ENCODE measurements at regions not wholly inside any gene's neighbourhood (a gene's known extent, or its start where the extent isn't known, plus 50 kb on each side); places are given as distances from the start of the nearest gene placed in this dataset.

GRCh38 chr15:97525809-97526208, 434.7 kb upstream of the ARRDC4 start:
- TF ChIP-seq CTCF (IDR thresholded peaks at IDR 0.05; ENCODE audit: low read length) (no peak), EZH2 (optimal IDR thresholded peaks at IDR 0.05; ENCODE audit: low read depth, low read length) (no peak)

Measured in MM.1S (cell line).